DND-41 (cell line): ENCODE measurements at regions not wholly inside any gene's neighbourhood (a gene's known extent, or its start where the extent isn't known, plus 50 kb on each side); places are given as distances from the start of the nearest gene placed in this dataset.

Experiments used
- ATAC-seq: fragments of 200-7000 bp; cut with Tn5 transposase; 3 replicates; pipeline ENCODE4 v1.9.1; 2021; ENCODE audit warnings: low read depth; ENCODE audit not compliant: insufficient read depth
- DNase-seq: peaks from one replicate; pipeline ENCODE4 v3.0.0-alpha.2; 2020
- H2AFZ ChIP-seq: 2 replicates; pipeline ENCODE4 v1.6.0; 2012; ENCODE audit warnings: low read depth, low read length
- H3K27ac ChIP-seq: 2 replicates; pipeline ENCODE4 v1.5.1; 2012; ENCODE audit warnings: low read length, inconsistent platforms
- H3K27me3 ChIP-seq: fragments of 200-600 bp; sonication (generic); 2 replicates; pipeline ENCODE4 v1.6.0; 2012; ENCODE audit warnings: low read length, mild to moderate bottlenecking, inconsistent platforms; ENCODE audit not compliant: insufficient read depth, poor library complexity
- H3K36me3 ChIP-seq: 2 replicates; pipeline ENCODE4 v1.5.1; 2012; ENCODE audit warnings: low read length, inconsistent platforms; ENCODE audit not compliant: insufficient read depth
- H3K4me1 ChIP-seq: 2 replicates; pipeline ENCODE4 v1.5.1; 2012; ENCODE audit warnings: mild to moderate bottlenecking, low read length; ENCODE audit not compliant: insufficient read depth
- H3K4me2 ChIP-seq: 2 replicates; pipeline ENCODE4 v1.6.0; 2012; ENCODE audit warnings: mild to moderate bottlenecking, moderate library complexity, low read length, inconsistent platforms; ENCODE audit not compliant: insufficient read depth
- H3K4me3 ChIP-seq, 2 experiments: fragments of 200-600 bp in 1 of 2; shearing (Covaris generic) in 1 of 2; 2 replicates each; pipeline ENCODE4 v1.5.1; 2012 to 2016; ENCODE audit warnings: inconsistent platforms in 2 of 2, low read length in 2 of 2, mild to moderate bottlenecking in 2 of 2, low read depth in 1 of 2, moderate library complexity in 1 of 2
- H3K79me2 ChIP-seq: 2 replicates; pipeline ENCODE4 v1.6.0; 2012; ENCODE audit warnings: low read length, inconsistent platforms; ENCODE audit not compliant: insufficient read depth
- H3K9ac ChIP-seq: 2 replicates; pipeline ENCODE4 v1.6.0; 2012; ENCODE audit warnings: low read depth, mild to moderate bottlenecking, inconsistent platforms, low read length, moderate library complexity
- H3K9me3 ChIP-seq: 2 replicates; pipeline ENCODE4 v1.5.1; 2012; ENCODE audit warnings: low read length, moderate library complexity, mild to moderate bottlenecking, inconsistent platforms; ENCODE audit not compliant: insufficient read depth, severe bottlenecking
- H4K20me1 ChIP-seq: 2 replicates; pipeline ENCODE4 v1.6.0; 2012; ENCODE audit warnings: low read length; ENCODE audit not compliant: insufficient read depth
- EZH2 ChIP-seq: IDR thresholded peaks from 3 replicates; pipeline ENCODE4 v1.6.1; 2012; ENCODE audit warnings: borderline replicate concordance, low read depth, mild to moderate bottlenecking, moderate library complexity, low read length, inconsistent platforms; ENCODE audit not compliant: severe bottlenecking
- TF ChIP-seq, protein P1 (sequence below): IDR thresholded peaks from 2 replicates; pipeline ENCODE4 v1.5.1; 2012; ENCODE audit warnings: borderline replicate concordance, low read length, moderate library complexity, mild to moderate bottlenecking; ENCODE audit not compliant: poor library complexity, severe bottlenecking; ENCODE audit errors: extremely low read depth

GRCh38 chrX:63935835-63936234 is 150.8 kb upstream of the ARHGEF9 start:
- no peaks in the 10 kb centered on the region for H3K27me3 ChIP-seq
- no peak overlapping the region for H3K4me3 ChIP-seq
- H3K36me3 ChIP-seq: no peaks in the 10 kb centered on the region
- TF ChIP-seq, protein P1, sequence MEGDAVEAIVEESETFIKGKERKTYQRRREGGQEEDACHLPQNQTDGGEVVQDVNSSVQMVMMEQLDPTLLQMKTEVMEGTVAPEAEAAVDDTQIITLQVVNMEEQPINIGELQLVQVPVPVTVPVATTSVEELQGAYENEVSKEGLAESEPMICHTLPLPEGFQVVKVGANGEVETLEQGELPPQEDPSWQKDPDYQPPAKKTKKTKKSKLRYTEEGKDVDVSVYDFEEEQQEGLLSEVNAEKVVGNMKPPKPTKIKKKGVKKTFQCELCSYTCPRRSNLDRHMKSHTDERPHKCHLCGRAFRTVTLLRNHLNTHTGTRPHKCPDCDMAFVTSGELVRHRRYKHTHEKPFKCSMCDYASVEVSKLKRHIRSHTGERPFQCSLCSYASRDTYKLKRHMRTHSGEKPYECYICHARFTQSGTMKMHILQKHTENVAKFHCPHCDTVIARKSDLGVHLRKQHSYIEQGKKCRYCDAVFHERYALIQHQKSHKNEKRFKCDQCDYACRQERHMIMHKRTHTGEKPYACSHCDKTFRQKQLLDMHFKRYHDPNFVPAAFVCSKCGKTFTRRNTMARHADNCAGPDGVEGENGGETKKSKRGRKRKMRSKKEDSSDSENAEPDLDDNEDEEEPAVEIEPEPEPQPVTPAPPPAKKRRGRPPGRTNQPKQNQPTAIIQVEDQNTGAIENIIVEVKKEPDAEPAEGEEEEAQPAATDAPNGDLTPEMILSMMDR: no peak
- no peak for TF ChIP-seq EZH2
- H3K4me2 ChIP-seq: no peak overlapping the region
- H3K79me2 ChIP-seq: no peaks in the 10 kb centered on the region
- H3K27ac ChIP-seq: no peak overlapping the region
- ATAC-seq: no peak
- H2AFZ ChIP-seq: no peak overlapping the region
- no peak for DNase-seq
- no peaks in the 10 kb centered on the region for H3K4me1 ChIP-seq
- no peaks in the 10 kb centered on the region for H3K9me3 ChIP-seq
- H4K20me1 ChIP-seq: no peaks in the 10 kb centered on the region
- no peak overlapping the region for H3K9ac ChIP-seq

DNA sequence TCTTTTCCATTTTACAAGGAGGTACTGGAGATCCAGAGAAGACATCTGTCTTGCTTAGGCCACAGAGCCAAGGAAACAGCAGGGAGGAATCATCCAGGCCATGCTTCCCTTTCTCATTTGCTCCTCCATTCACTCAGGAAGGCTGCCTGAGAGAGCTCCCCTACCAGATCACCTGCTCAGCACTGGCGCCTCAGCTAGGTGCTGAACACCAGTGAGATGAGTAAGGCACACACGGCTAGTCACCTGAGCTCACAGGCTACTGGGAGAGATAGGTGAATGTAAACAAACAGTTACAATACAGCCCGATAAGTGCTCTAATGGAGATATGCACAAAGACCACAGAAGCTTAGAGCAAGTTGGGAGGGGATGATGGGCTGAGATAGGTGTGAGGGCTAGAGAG is 149.8 kb upstream of the ARHGEF9 start:
- Histone ChIP-seq H3K27me3 (no peaks in the 10 kb centered on the region), H3K27ac (no peak overlapping the region), H3K4me3 (no peak overlapping the region), H3K9me3 (no peaks in the 10 kb centered on the region), H3K36me3 (no peaks in the 10 kb centered on the region), H3K4me1 (no peaks in the 10 kb centered on the region), H4K20me1 (no peaks in the 10 kb centered on the region), H3K9ac (no peak overlapping the region), H2AFZ (no peak overlapping the region), H3K4me2 (no peak overlapping the region), H3K79me2 (no peaks in the 10 kb centered on the region)
- no peak for ATAC-seq
- DNase-seq: no peak
- TF ChIP-seq, protein P1: no peak

- Histone ChIP-seq H3K36me3 (no peaks in the 10 kb centered on the region), H3K79me2 (no peaks in the 10 kb centered on the region), H3K4me1 (no peaks in the 10 kb centered on the region), H3K9me3 (no peaks in the 10 kb centered on the region), H4K20me1 (no peaks in the 10 kb centered on the region), H3K4me2 (no peak overlapping the region), H3K27me3 (no peaks in the 10 kb centered on the region), H3K9ac (no peak overlapping the region), H2AFZ (no peak overlapping the region), H3K27ac (no peak overlapping the region), H3K4me3 (no peak overlapping the region)
- DNase-seq (no peak), ATAC-seq (no peak)
- TF ChIP-seq, protein P1: no peak
- TF ChIP-seq EZH2: no peak
Measured at GRCh38 chrX:63934160-63934559, 149.1 kb upstream of the ARHGEF9 start.

GRCh38 chrX:63932907-63933306 is 147.9 kb upstream of the ARHGEF9 start:
- DNase-seq (no peak), ATAC-seq (no peak)
- H4K20me1 ChIP-seq: no peaks in the 10 kb centered on the region
- no peak overlapping the region for H2AFZ ChIP-seq
- H3K27ac ChIP-seq: no peak overlapping the region
- H3K9ac ChIP-seq: no peak overlapping the region
- no peak overlapping the region for H3K4me2 ChIP-seq
- H3K27me3 ChIP-seq: no peaks in the 10 kb centered on the region
- H3K4me3 ChIP-seq: no peak overlapping the region
- H3K4me1 ChIP-seq: no peaks in the 10 kb centered on the region
- TF ChIP-seq, protein P1: no peak
- TF ChIP-seq EZH2: no peak
- no peaks in the 10 kb centered on the region for H3K79me2 ChIP-seq
- H3K36me3 ChIP-seq: no peaks in the 10 kb centered on the region
- H3K9me3 ChIP-seq: no peaks in the 10 kb centered on the region
